VCaP (cell line): ENCODE measurements at regions not wholly inside any gene's neighbourhood (a gene's known extent, or its start where the extent isn't known, plus 50 kb on each side); places are given as distances from the start of the nearest gene placed in this dataset.

Experiments used
- H3K27ac ChIP-seq: fragments of 450-650 bp; 2 replicates; pipeline ENCODE4 v1.5.1; 2017
- CTCF ChIP-seq: fragments of 450-650 bp; conservative IDR thresholded peaks from 2 replicates; pipeline ENCODE4 v1.5.1; 2017; ENCODE audit warnings: mild to moderate bottlenecking, moderate library complexity

- no peak overlapping the region for H3K27ac ChIP-seq
- no peak for TF ChIP-seq CTCF
These were observed 83.6 kb upstream of the PITX1 start for GRCh38 chr5:135117590-135117989.

GRCh38 chr5:135116160-135116561 is 82.1 kb upstream of the PITX1 start:
- TF ChIP-seq CTCF, result no peak
- H3K27ac ChIP-seq, result no peak overlapping the region

- no peak for TF ChIP-seq CTCF
- no peak overlapping the region for H3K27ac ChIP-seq
These were observed 81.6 kb upstream of the PITX1 start for GRCh38 chr5:135115591-135115990.

- no peak for TF ChIP-seq CTCF
- no peak overlapping the region for H3K27ac ChIP-seq
These were observed 80.7 kb upstream of the PITX1 start for GRCh38 chr5:135114759-135115158.

- no peak for TF ChIP-seq CTCF
- H3K27ac ChIP-seq, result no peak overlapping the region
These were observed 78.1 kb upstream of the PITX1 start for GRCh38 chr5:135112008-135112725.

GRCh38 chr5:135110785-135111596 is 77.0 kb upstream of the PITX1 start:
- no peak overlapping the region for H3K27ac ChIP-seq
- no peak for TF ChIP-seq CTCF

- TF ChIP-seq CTCF, result no peak
- H3K27ac ChIP-seq, result no peak overlapping the region
These were observed 75.0 kb upstream of the PITX1 start for GRCh38 chr5:135108992-135109391.
